ENCODE measurements at regions not wholly inside any gene's neighbourhood (a gene's known extent, or its start where the extent isn't known, plus 50 kb on each side); places are given as distances from the start of the nearest gene placed in this dataset.

DNA sequence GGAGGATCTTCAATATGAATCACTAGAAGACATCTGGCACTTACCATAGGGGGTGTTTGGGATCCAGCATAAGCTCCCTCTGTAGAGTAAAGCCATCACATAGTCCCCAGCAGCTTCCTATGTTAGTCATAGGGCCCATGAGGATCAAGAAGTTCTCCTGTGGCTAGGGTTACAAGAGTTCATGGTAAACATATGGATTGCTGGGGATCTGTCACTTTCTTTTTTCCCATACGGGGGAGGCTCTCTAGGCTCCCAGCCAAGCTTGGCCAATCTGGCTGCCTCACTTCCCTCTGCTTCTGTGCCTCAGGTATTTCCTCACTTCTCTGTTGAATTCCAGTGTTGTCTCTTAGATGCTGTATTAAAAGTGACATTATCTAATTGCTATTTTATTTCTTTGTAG is 597.9 kb downstream of the PDCD6IP start:
- H2AFZ ChIP-seq (ENCODE audit: control insufficient read depth, low read length) = no peak overlapping the region
- FAIRE-seq = no peak

DNA sequence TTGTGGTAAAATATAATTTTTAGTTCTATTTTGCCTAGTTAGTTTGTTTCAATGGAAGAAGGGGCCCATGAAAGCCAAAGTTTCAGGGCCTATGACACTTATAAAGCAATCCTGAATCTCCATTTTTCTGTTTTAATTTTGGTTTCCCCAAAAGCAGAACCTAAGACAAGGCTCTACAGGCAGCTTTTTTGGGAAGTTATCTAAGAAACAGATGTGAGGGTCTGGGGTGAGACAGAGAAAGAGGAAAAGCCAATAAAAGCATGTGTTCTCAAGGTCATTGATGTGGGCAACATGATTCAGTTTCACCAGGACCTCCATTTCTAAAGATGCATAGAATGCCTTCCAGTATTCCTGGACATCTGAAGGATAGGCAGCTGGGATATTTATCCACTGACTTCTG is 598.5 kb downstream of the PDCD6IP start:
- Histone ChIP-seq H3K36me3 (ENCODE audit: control insufficient read depth in 2 of 2, extremely low read depth in 1 of 2, insufficient read depth in 2 of 2, low read length in 2 of 2) (no peaks in the 10 kb centered on the region), H2AFZ (ENCODE audit: control insufficient read depth, low read length) (no peak overlapping the region), H3K27me3 (ENCODE audit: control insufficient read depth, extremely low read depth, insufficient read depth, low read length) (no peaks in the 10 kb centered on the region), H3K4me3 (ENCODE audit: control insufficient read depth in 2 of 3, extremely low read depth in 1 of 3, insufficient read depth in 2 of 3, low read depth in 1 of 3, low read length in 3 of 3) (no peak overlapping the region), H4K20me1 (ENCODE audit: control insufficient read depth, extremely low read depth, insufficient read depth, low read length) (no peaks in the 10 kb centered on the region), H3K4me2 (ENCODE audit: control insufficient read depth, extremely low read depth, insufficient read depth, low read depth, low read length) (no peak overlapping the region), H3K9me1 (ENCODE audit: control insufficient read depth, extremely low read depth, insufficient read depth, low read length) (no peaks in the 10 kb centered on the region), H3K27ac (ENCODE audit: control insufficient read depth, insufficient read depth, low read length) (no peak overlapping the region), H3K9ac (ENCODE audit: control insufficient read depth, extremely low read depth, insufficient read depth, low read length) (no peak overlapping the region), H3K4me1 (ENCODE audit: control insufficient read depth, extremely low read depth, insufficient read depth, low read length) (no peaks in the 10 kb centered on the region), H3K9me3 (ENCODE audit: control insufficient read depth, low read depth, low read length) (no peaks in the 10 kb centered on the region), H3K79me2 (ENCODE audit: control insufficient read depth, insufficient read depth, low read length) (no peaks in the 10 kb centered on the region)
- DNase-seq (ENCODE audit: low read depth, low spot score) = no peak
- TF ChIP-seq, protein P1, sequence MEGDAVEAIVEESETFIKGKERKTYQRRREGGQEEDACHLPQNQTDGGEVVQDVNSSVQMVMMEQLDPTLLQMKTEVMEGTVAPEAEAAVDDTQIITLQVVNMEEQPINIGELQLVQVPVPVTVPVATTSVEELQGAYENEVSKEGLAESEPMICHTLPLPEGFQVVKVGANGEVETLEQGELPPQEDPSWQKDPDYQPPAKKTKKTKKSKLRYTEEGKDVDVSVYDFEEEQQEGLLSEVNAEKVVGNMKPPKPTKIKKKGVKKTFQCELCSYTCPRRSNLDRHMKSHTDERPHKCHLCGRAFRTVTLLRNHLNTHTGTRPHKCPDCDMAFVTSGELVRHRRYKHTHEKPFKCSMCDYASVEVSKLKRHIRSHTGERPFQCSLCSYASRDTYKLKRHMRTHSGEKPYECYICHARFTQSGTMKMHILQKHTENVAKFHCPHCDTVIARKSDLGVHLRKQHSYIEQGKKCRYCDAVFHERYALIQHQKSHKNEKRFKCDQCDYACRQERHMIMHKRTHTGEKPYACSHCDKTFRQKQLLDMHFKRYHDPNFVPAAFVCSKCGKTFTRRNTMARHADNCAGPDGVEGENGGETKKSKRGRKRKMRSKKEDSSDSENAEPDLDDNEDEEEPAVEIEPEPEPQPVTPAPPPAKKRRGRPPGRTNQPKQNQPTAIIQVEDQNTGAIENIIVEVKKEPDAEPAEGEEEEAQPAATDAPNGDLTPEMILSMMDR (optimal IDR thresholded peaks at IDR 0.05 in 1 of 3, IDR thresholded peaks at IDR 0.05 in 1 of 3, conservative IDR thresholded peaks at IDR 0.05 in 1 of 3; ENCODE audit: extremely low read depth in 1 of 3, insufficient read depth in 2 of 3, low read length in 3 of 3) = no peak
- no peak for TF ChIP-seq EZH2 (IDR thresholded peaks at IDR 0.05; ENCODE audit: low read length)
- dilution Hi-C loops (cut with MboI; ENCODE audit: extremely low pct_ligation_motif_present, low sequenced_read_pairs) = no loop called here
- no peak for FAIRE-seq

More for the DNA sequence above, 597.9 kb downstream of the PDCD6IP start:
- Histone ChIP-seq H3K79me2 (ENCODE audit: control insufficient read depth, insufficient read depth, low read length) (no peaks in the 10 kb centered on the region), H3K9me1 (ENCODE audit: control insufficient read depth, extremely low read depth, insufficient read depth, low read length) (no peaks in the 10 kb centered on the region), H3K9ac (ENCODE audit: control insufficient read depth, extremely low read depth, insufficient read depth, low read length) (no peak overlapping the region), H3K4me3 (ENCODE audit: control insufficient read depth in 2 of 3, extremely low read depth in 1 of 3, insufficient read depth in 2 of 3, low read depth in 1 of 3, low read length in 3 of 3) (no peak overlapping the region), H3K36me3 (ENCODE audit: control insufficient read depth in 2 of 2, extremely low read depth in 1 of 2, insufficient read depth in 2 of 2, low read length in 2 of 2) (no peaks in the 10 kb centered on the region), H3K4me1 (ENCODE audit: control insufficient read depth, extremely low read depth, insufficient read depth, low read length) (no peaks in the 10 kb centered on the region), H3K27ac (ENCODE audit: control insufficient read depth, insufficient read depth, low read length) (no peak overlapping the region), H3K27me3 (ENCODE audit: control insufficient read depth, extremely low read depth, insufficient read depth, low read length) (no peaks in the 10 kb centered on the region), H3K9me3 (ENCODE audit: control insufficient read depth, low read depth, low read length) (no peaks in the 10 kb centered on the region), H4K20me1 (ENCODE audit: control insufficient read depth, extremely low read depth, insufficient read depth, low read length) (no peaks in the 10 kb centered on the region), H3K4me2 (ENCODE audit: control insufficient read depth, extremely low read depth, insufficient read depth, low read depth, low read length) (no peak overlapping the region)
- no peak for DNase-seq (ENCODE audit: low read depth, low spot score)
- dilution Hi-C loops (cut with MboI; ENCODE audit: extremely low pct_ligation_motif_present, low sequenced_read_pairs) = no loop called here
- TF ChIP-seq, protein P1 (optimal IDR thresholded peaks at IDR 0.05 in 1 of 3, IDR thresholded peaks at IDR 0.05 in 1 of 3, conservative IDR thresholded peaks at IDR 0.05 in 1 of 3; ENCODE audit: extremely low read depth in 1 of 3, insufficient read depth in 2 of 3, low read length in 3 of 3) = no peak
- no peak for TF ChIP-seq EZH2 (IDR thresholded peaks at IDR 0.05; ENCODE audit: low read length)

All from keratinocyte (primary cell).